Kidney glomerular epithelial cell (primary cell): ENCODE measurements at regions not wholly inside any gene's neighbourhood (a gene's known extent, or its start where the extent isn't known, plus 50 kb on each side); places are given as distances from the start of the nearest gene placed in this dataset.
"Not testable (repeated sequence)": the region's sequence is repeated elsewhere in the genome, so short reads cannot be mapped to it uniquely, and the experiment has no call there.

Source experiments
- DNase-seq: peaks from one replicate; lab custom pipeline; 2025; lab: John Stamatoyannopoulos, UW

GRCh38 chr9:16275795-16276624 is 594.5 kb downstream of the BNC2 start:
- DNase-seq, result peak; percentile 41

- DNase-seq, result no peak
Observed at GRCh38 chr9:16276866-16277265, 593.6 kb downstream of the BNC2 start.

GRCh38 chr9:16277471-16277960 is 593.0 kb downstream of the BNC2 start:
- DNase-seq, result no peak

- DNase-seq, result no peak
Observed at GRCh38 chr9:16278326-16278999, 592.0 kb downstream of the BNC2 start.

GRCh38 chr9:16281707-16282106 is 588.8 kb downstream of the BNC2 start:
- no peak for DNase-seq

GRCh38 chr9:16282216-16282615 is 588.3 kb downstream of the BNC2 start:
- no peak for DNase-seq

GRCh38 chr9:16282718-16283117 is 587.8 kb downstream of the BNC2 start:
- no peak for DNase-seq

GRCh38 chr9:16286160-16286559 is 584.3 kb downstream of the BNC2 start:
- no peak for DNase-seq

- no peak for DNase-seq
Observed at GRCh38 chr9:16289639-16290038, 580.8 kb downstream of the BNC2 start.

GRCh38 chr9:16290169-16290568 is 580.3 kb downstream of the BNC2 start:
- no peak for DNase-seq

GRCh38 chr9:16291921-16292320 is 578.5 kb downstream of the BNC2 start:
- no peak for DNase-seq

GRCh38 chr9:16293610-16294009 is 576.9 kb downstream of the BNC2 start:
- DNase-seq, result no peak

GRCh38 chr9:16294133-16294770 is 576.2 kb downstream of the BNC2 start:
- DNase-seq, result no peak

GRCh38 chr9:16294940-16295339 is 575.5 kb downstream of the BNC2 start:
- not testable (repeated sequence) for DNase-seq

- DNase-seq, result not testable (repeated sequence)
Observed at GRCh38 chr9:16299368-16299767, 571.1 kb downstream of the BNC2 start.

GRCh38 chr9:16303506-16303905 is 567.0 kb downstream of the BNC2 start:
- DNase-seq, result no peak

- no peak for DNase-seq
Observed at GRCh38 chr9:16304301-16304700, 566.2 kb downstream of the BNC2 start.

- no peak for DNase-seq
Observed at GRCh38 chr9:16306586-16306985, 563.9 kb downstream of the BNC2 start.

- DNase-seq, result no peak
Observed at GRCh38 chr9:16307626-16308195, 562.8 kb downstream of the BNC2 start.

GRCh38 chr9:16308645-16309044 is 561.8 kb downstream of the BNC2 start:
- DNase-seq, result no peak

- no peak for DNase-seq
Observed at GRCh38 chr9:16309082-16309468, 561.4 kb downstream of the BNC2 start.

- no peak for DNase-seq
Observed at GRCh38 chr9:16309469-16310271, 560.8 kb downstream of the BNC2 start.
